Activated T-cell treated with anti-CD3 and anti-CD28 coated beads for 4 hours (primary cell): ENCODE measurements at regions not wholly inside any gene's neighbourhood (a gene's known extent, or its start where the extent isn't known, plus 50 kb on each side); places are given as distances from the start of the nearest gene placed in this dataset.
"Not testable (repeated sequence)": the region's sequence is repeated elsewhere in the genome, so short reads cannot be mapped to it uniquely, and the experiment has no call there.

ENCODE experiments used
- DNase-seq: peaks from one replicate; pipeline ENCODE4 v3.0.0-alpha.2; 2020

DNA sequence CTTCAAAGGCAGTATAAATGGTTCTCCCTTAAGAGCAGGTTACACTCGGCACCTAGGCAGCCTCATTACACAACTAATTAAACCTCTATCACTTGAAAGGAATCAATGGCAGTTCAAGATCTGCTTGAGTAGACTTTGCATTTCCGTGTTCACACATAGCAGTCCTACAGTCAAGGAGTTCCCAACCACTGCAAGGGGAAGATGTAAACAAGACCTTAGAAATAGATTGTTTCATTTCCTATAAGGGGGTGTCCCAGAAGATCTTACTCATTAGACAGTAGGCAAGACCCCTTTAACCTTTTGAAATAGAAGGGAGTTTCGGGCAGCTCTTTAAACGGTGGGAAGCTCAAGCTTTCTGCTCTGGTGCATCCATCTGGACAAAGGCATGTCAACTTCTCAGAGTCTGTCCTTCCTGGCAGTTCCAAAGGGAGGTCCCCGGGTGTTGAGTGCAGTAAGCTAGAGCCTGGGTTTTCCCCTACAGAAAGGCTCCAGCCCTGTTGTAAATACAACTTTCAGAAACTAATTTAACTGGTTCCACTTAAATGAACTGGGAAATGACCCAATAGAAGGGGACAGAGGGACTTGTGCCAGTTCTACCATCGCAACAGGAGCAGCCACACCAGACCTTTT is 150.8 kb downstream of the RBMX2 start:
- no peak for DNase-seq

DNA sequence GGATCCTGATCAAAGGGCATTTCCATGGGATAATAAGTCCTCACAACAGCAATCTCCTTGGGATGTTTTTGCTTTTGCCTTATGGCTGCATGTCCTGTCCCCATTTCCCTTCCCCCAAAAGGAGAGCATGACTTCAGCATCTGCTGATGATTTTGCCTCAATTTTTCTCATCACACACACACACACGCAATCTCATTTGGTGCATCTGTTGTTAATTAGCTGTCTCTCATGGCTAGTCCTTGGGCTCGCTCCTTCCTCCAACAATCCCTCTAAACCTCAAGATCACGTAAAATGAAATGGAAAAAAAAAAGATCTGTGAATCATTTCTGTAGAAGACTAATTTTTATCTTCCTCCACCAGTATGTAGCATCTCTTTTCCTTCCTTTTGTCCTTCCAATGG is 153.6 kb downstream of the RBMX2 start:
- DNase-seq, result no peak

DNA sequence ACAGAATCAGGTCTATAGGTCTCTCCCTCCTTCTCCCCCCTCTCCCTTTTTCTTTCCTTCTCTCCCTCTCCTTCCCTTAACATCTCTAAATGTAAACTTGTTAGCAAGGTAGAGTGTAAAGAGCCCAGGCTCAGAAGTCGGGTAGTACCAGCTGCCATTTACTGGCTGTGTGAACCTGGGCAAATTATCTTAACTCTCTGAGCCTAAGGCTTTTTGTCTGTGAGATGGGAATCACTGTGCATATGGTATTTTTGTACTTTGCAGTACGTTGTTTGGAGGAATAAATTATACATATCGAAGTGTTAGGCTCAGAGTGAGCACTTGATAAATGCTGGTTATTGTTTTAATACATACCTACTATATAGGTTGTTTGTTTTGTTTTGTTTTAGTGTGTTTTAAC is 154.0 kb downstream of the RBMX2 start:
- no peak for DNase-seq

DNA sequence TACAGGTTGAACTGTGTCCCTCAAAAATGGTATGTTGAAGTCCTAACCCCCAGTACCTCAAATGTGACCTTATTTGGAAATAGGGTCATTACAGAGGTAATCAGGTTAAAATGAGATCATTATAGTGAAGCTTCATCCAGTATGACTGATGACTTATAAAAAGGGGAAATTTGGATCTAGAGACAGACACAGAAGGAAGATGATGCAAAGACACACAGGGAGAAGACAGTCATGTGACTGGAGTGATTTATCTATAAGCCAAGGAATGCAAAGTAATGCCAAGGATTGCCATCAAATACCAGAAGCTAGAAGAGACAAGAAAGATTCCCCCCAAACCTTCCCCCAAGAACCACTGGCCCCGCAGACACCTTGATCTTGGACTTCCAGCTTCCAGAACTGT is 155.2 kb downstream of the RBMX2 start:
- no peak for DNase-seq

DNA sequence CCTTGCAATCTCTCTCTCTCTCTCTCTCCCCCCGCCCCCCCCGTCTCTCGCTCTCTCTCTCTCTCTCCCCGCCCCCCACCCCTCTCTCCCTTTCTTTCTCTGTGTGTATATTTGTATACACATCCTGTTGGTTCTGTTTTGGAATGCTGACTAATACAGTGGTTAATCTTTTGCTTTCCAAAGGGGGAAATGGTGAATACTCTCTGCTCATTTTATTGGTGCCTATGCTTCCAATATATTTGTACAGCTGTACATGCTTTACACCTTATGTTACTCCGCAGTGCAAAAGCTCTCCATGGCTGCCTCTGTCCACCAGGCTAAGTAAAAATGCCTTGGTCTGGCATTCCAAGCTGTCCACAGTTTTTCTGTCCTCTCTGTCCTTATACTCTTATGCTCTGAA is 158.8 kb downstream of the RBMX2 start:
- no peak for DNase-seq

DNA sequence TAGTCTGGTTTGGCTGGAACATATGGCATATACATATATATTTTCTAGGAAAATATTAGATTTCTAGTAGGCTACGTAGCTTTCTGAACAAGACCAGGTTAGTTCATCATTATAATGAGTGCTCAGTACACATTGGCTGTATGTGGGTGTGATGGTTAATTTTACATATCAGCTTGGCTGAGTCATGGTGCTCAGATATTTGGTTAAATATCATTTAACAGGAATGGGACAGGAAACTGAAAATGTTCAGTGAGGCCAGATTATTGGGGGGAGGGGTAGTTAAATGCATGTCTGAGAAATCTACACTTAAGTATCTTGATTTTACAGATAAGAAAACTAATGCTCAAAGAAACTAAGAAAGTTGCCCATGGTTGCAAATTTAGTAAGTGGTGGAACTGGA is 160.1 kb downstream of the RBMX2 start:
- DNase-seq, result no peak

DNA sequence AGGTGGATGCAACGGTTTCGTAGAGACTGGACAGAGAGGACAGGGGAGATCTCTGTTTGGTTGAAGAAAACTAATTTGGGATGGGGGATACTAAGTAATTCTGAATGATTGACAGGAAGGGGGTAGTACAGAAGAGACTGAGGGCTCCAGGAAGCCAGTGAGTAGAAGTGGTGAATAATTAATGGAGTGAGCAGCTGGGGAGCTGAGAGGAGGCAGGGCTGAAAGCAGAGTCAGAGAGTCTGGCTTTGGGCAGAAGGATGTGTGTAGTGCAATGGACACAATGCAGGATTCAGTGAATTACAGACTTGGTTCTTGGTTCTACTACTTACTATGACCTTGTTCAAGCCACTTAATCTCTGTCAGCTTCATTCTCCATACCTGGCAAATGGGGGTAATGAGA is 161.7 kb downstream of the RBMX2 start:
- DNase-seq, result no peak

DNA sequence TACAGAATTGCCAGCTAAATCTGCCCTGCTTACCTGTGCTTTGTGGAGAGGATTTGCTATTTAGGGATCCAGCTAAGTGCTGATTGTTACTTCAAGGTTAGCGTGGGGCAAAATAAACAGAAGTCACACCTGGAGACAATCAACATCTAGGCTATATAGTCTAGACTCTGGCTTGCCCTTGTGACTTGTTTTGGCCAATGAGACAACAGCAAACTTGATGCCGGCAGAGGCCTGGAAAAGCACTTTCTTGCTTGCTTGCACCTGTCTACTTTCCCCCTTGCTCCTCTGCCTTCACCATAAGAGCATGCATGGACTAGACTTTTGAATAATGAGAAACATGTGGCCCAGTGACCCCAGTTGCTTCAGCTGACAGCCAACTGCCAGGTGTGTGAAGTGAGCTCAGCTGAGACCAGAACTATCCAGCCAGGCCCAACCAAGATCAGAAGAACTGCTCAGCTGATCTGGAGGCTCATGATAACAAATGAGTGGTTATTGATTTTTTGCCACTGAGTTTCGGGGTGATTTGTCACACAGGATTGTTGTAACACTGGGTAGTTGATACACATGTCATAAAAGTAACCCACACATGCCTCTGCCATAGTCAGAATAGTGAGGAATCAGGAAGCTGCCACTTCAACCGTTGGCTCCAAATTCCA is 164.4 kb downstream of the RBMX2 start:
- no peak for DNase-seq

DNA sequence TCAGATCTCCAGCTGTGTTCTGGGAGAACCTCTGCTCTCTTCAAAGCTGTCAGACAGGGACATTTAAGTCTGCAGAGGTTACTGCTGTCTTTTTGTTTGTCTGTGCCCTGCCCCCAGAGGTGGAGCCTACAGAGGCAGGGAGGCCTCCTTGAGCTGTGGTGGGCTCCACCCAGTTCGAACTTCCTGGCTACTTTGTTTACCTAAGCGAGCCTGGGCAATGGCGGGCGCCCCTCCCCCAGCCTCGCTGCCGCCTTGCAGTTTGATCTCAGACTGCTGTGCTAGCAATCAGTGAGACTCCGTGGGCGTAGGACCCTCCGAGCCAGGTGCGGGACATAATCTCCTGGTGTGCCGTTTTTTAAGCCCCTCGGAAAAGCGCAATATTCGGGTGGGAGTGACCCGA is 171.2 kb downstream of the RBMX2 start:
- not testable (repeated sequence) for DNase-seq
